OCI-LY1 (cell line): ENCODE measurements at regions not wholly inside any gene's neighbourhood (a gene's known extent, or its start where the extent isn't known, plus 50 kb on each side); places are given as distances from the start of the nearest gene placed in this dataset.

Experiments used
- H2AFZ ChIP-seq: fragments of 200-600 bp; sonication (generic), shearing (Covaris generic); 2 replicates; pipeline ENCODE4 v1.6.0; 2014; ENCODE audit warnings: antibody characterized with exemption, mild to moderate bottlenecking, low read length
- H3F3A ChIP-seq: fragments of 200-600 bp; sonication (generic), shearing (Covaris generic); 2 replicates; pipeline ENCODE4 v1.6.0; 2014; ENCODE audit warnings: mild to moderate bottlenecking, antibody characterized with exemption, low read length, moderate library complexity; ENCODE audit not compliant: insufficient read depth
- H3K27ac ChIP-seq: fragments of 200-600 bp; sonication (generic); 2 replicates; pipeline ENCODE4 v1.5.1; 2014; ENCODE audit warnings: low read length, mixed run types, mild to moderate bottlenecking, low read depth; ENCODE audit not compliant: poor library complexity, severe bottlenecking
- H3K27me3 ChIP-seq: fragments of 200-600 bp; sonication (generic); 2 replicates; pipeline ENCODE4 v1.6.0; 2014; ENCODE audit warnings: antibody characterized with exemption, mild to moderate bottlenecking, low read length, moderate library complexity; ENCODE audit not compliant: insufficient read depth
- H3K36me3 ChIP-seq: fragments of 200-600 bp; sonication (generic); 2 replicates; pipeline ENCODE4 v1.6.1; 2014; ENCODE audit warnings: mild to moderate bottlenecking, antibody characterized with exemption, low read length, moderate library complexity, mixed read lengths; ENCODE audit not compliant: insufficient read depth
- H3K4me1 ChIP-seq: fragments of 200-600 bp; sonication (generic); 2 replicates; pipeline ENCODE4 v1.5.1; 2014; ENCODE audit warnings: mild to moderate bottlenecking, low read length, moderate library complexity; ENCODE audit not compliant: insufficient read depth, severe bottlenecking
- H3K4me2 ChIP-seq: fragments of 200-600 bp; sonication (generic), shearing (Covaris generic); 2 replicates; pipeline ENCODE4 v1.6.1; 2014; ENCODE audit warnings: low read length
- H3K4me3 ChIP-seq: fragments of 200-600 bp; sonication (generic); 2 replicates; pipeline ENCODE4 v1.5.1; 2014; ENCODE audit warnings: low read length, low read depth, mild to moderate bottlenecking, mixed read lengths; ENCODE audit not compliant: poor library complexity, severe bottlenecking
- H3K79me2 ChIP-seq: fragments of 200-600 bp; shearing (Covaris generic); 2 replicates; pipeline ENCODE4 v1.6.1; 2016; ENCODE audit warnings: mixed run types, low read length, mixed read lengths; ENCODE audit not compliant: insufficient read depth
- H3K9ac ChIP-seq: fragments of 200-600 bp; sonication (generic), shearing (Covaris generic); 2 replicates; pipeline ENCODE4 v1.6.1; 2014; ENCODE audit warnings: mild to moderate bottlenecking, low read length, mixed read lengths
- H3K9me2 ChIP-seq: fragments of 200-600 bp; sonication (generic), shearing (Covaris generic); 2 replicates; pipeline ENCODE4 v1.6.1; 2014; ENCODE audit warnings: low read depth, mild to moderate bottlenecking, low read length, mixed read lengths
- H3K9me3 ChIP-seq: fragments of 200-600 bp; shearing (Covaris generic); 2 replicates; pipeline ENCODE4 v1.6.1; 2014; ENCODE audit warnings: low read length, mixed read lengths
- H4K20me1 ChIP-seq: fragments of 200-600 bp; sonication (generic), shearing (Covaris generic); 2 replicates; pipeline ENCODE4 v1.6.0; 2016; ENCODE audit warnings: mild to moderate bottlenecking, low read length; ENCODE audit not compliant: insufficient read depth
- EZH2 ChIP-seq: fragments of 200-600 bp; sonication (generic), shearing (Covaris generic); IDR thresholded peaks from 2 replicates; pipeline ENCODE4 v1.8.0; 2017; ENCODE audit warnings: borderline replicate concordance, mixed run types, mild to moderate bottlenecking, antibody characterized with exemption, low read length, moderate library complexity, mixed read lengths
- TF ChIP-seq, protein P1 (sequence below): fragments of 200-600 bp; sonication (generic), shearing (Covaris generic); IDR thresholded peaks from 2 replicates; pipeline ENCODE4 v1.5.1; 2017; ENCODE audit warnings: mild to moderate bottlenecking, antibody characterized with exemption, low read length, moderate library complexity, mixed read lengths

DNA sequence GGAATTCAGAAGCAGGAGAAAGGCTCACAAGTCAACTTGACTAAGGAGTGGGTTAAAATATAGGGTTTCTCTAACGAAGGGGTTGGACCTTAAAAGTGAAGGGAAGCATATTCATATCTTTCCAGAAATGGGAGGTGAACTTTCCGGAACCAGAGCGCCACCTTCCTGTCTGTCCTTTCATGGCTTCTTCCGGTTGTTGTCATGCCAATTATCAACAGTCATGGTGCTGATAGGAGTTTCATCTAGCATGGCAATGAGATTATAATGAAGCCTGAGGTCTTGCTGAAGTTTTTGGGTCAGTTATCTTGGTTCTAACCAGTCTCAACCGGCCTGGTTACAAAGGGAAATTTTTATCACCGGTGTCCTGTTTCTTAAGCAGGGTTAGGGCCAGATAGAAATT lies 162.9 kb upstream of the NBEA start:
- no peaks in the 10 kb centered on the region for H3K4me1 ChIP-seq
- no peaks in the 10 kb centered on the region for H3K27me3 ChIP-seq
- no peak overlapping the region for H3K4me2 ChIP-seq
- H3K9me2 ChIP-seq, result no peaks in the 10 kb centered on the region
- no peaks in the 10 kb centered on the region for H3K79me2 ChIP-seq
- no peaks in the 10 kb centered on the region for H4K20me1 ChIP-seq
- H3K9me3 ChIP-seq, result no peaks in the 10 kb centered on the region
- H3K27ac ChIP-seq, result no peak overlapping the region
- TF ChIP-seq EZH2, result no peak
- TF ChIP-seq, protein P1, sequence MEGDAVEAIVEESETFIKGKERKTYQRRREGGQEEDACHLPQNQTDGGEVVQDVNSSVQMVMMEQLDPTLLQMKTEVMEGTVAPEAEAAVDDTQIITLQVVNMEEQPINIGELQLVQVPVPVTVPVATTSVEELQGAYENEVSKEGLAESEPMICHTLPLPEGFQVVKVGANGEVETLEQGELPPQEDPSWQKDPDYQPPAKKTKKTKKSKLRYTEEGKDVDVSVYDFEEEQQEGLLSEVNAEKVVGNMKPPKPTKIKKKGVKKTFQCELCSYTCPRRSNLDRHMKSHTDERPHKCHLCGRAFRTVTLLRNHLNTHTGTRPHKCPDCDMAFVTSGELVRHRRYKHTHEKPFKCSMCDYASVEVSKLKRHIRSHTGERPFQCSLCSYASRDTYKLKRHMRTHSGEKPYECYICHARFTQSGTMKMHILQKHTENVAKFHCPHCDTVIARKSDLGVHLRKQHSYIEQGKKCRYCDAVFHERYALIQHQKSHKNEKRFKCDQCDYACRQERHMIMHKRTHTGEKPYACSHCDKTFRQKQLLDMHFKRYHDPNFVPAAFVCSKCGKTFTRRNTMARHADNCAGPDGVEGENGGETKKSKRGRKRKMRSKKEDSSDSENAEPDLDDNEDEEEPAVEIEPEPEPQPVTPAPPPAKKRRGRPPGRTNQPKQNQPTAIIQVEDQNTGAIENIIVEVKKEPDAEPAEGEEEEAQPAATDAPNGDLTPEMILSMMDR, result no peak
- no peaks in the 10 kb centered on the region for H3F3A ChIP-seq
- no peaks in the 10 kb centered on the region for H3K36me3 ChIP-seq
- H3K4me3 ChIP-seq, result no peak overlapping the region
- no peak overlapping the region for H3K9ac ChIP-seq
- H2AFZ ChIP-seq, result no peak overlapping the region

DNA sequence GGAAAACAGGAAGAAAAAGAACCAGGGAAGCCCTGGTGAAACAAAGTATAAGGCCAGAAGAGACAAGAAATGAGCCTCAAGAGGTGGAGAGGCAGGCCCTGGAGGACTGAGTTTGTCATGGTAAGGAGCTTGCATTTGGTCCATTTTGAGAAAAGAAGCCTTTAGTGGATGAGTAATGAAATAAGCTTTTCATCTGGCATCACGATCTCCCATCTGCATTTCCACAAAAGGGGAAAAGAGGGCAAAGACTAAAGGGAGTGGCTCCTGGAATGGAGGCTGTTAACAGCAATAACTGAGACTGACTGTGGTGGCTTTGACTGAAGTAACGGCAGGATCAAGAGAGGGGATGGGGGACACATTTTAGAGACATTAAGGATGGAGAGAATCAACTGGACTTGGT lies 148.8 kb upstream of the NBEA start:
- TF ChIP-seq, protein P1, result no peak
- no peak for TF ChIP-seq EZH2
- Histone ChIP-seq H3F3A (no peaks in the 10 kb centered on the region), H3K4me2 (no peak overlapping the region), H3K27me3 (no peaks in the 10 kb centered on the region), H4K20me1 (no peaks in the 10 kb centered on the region), H3K79me2 (no peaks in the 10 kb centered on the region), H3K27ac (no peak overlapping the region), H3K9me3 (no peaks in the 10 kb centered on the region), H3K4me3 (no peak overlapping the region), H3K4me1 (no peaks in the 10 kb centered on the region), H3K9me2 (no peaks in the 10 kb centered on the region), H3K36me3 (no peaks in the 10 kb centered on the region), H3K9ac (no peak overlapping the region), H2AFZ (no peak overlapping the region)

DNA sequence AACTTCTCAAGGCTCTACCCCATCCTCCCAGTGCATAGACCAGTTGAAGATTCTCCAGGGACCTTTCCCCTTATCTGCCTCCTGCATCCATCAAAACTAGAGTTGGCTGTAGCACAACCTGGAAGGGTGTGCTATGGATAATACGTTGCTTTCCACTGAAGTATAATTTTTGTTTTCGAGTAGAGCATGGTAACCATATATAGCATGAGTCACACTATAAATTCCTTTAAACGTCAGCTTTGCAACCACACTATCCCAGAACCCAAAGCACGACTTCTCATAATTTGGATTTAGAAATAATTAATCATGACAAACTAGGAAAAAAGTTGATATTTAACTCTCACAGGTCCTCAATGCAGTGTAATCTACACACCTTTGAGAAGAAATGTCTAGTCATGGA lies 138.3 kb upstream of the NBEA start:
- TF ChIP-seq EZH2, result no peak
- TF ChIP-seq, protein P1, result no peak
- H3K4me3 ChIP-seq, result no peak overlapping the region
- H3K9ac ChIP-seq, result no peak overlapping the region
- H3K27ac ChIP-seq, result no peak overlapping the region
- H3K4me1 ChIP-seq, result no peaks in the 10 kb centered on the region
- H2AFZ ChIP-seq, result no peak overlapping the region
- no peaks in the 10 kb centered on the region for H3K79me2 ChIP-seq
- H3F3A ChIP-seq, result no peaks in the 10 kb centered on the region
- no peaks in the 10 kb centered on the region for H3K9me2 ChIP-seq
- H3K9me3 ChIP-seq, result no peaks in the 10 kb centered on the region
- no peaks in the 10 kb centered on the region for H3K36me3 ChIP-seq
- no peaks in the 10 kb centered on the region for H3K27me3 ChIP-seq
- H3K4me2 ChIP-seq, result no peak overlapping the region
- no peaks in the 10 kb centered on the region for H4K20me1 ChIP-seq
